ENCODE measurements at regions not wholly inside any gene's neighbourhood (a gene's known extent, or its start where the extent isn't known, plus 50 kb on each side); places are given as distances from the start of the nearest gene placed in this dataset.
A peak's percentile ranks its signal among the peaks of the same experiment; 100 is the strongest.

GRCh38 chr16:85989376-85989775 is 90.4 kb downstream of the IRF8 start:
- peak in 1 of 3 donors; percentile 37 for DNase-seq
- WGBS (ENCODE audit: insufficient coverage, low coverage, low lambda C conversion rate, missing lambda C conversion rate) = no CpG with 5 or more reads among the region's 5 CpGs
- Histone ChIP-seq H3K36me3 (no peaks in the 10 kb centered on the region), H3K9me3 (no peaks in the 10 kb centered on the region), H3K27ac (no peak overlapping the region), H3K4me3 (no peak overlapping the region), H3K27me3 (no peaks in the 10 kb centered on the region), H3K4me1 (peaks cover 0 to 11% (median 3%) of the 10 kb centered on the region in 4 donors)
- intact Hi-C loops (cut with DNase I) = loop anchor here (5.0 kb wide), 1 partner anchor 167 kb away; no protein-coding TSS in a partner anchor
- TF ChIP-seq CTCF (IDR thresholded peaks at IDR 0.05) = no peak
- TF ChIP-seq POLR2A (IDR thresholded peaks at IDR 0.05) = no peak
- no peak for ATAC-seq

DNA sequence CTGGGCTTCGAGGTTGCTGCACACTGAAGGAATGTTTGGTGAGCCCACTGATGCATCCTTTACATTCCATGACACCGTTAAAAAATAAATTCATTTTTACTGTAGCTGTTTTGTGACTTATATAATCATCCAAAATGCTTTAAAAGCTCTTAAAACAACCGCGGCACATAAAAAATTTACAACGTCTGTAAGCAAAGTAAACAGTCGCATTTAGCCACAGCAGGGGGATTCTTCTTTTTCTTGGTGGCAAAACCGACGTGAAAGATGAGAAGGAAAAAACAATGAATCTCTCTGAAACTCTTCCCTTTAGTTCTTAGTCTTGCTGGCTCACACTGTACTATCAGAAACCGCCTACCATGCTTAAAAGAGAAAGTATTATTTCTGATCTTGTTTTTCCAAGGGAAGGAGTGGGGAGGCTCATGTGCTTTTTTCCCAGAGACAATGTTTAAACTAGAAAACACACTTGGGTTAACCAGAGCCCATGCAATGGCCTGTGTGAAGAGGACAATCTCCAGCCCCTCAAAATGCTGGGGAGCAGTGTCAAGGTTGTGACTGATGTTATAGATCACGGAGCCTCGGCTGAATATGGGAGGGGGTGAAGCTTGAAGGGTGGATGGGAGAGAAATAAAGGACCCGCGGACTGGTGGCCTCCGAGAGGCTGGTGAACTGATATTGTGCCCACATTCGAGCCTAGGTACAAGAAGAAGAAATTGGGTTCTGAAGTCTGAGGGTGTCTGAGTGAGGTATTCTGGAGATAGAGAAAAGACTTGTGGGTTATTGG is 91.1 kb downstream of the IRF8 start:
- Histone ChIP-seq H3K36me3 (no peaks in the 10 kb centered on the region), H3K4me1 (peaks cover 0 to 9% (median 3%) of the 10 kb centered on the region in 4 donors), H3K4me3 (no peak overlapping the region), H3K27ac (no peak overlapping the region), H3K27me3 (no peaks in the 10 kb centered on the region), H3K9me3 (no peaks in the 10 kb centered on the region)
- ATAC-seq (no peak), DNase-seq (no peak)
- TF ChIP-seq CTCF (IDR thresholded peaks at IDR 0.05) (no peak), POLR2A (IDR thresholded peaks at IDR 0.05) (no peak)
- 68% methylated on average over 15 of the region's 15 CpGs for WGBS (ENCODE audit: insufficient coverage, low coverage, low lambda C conversion rate, missing lambda C conversion rate)
- intact Hi-C loops (cut with DNase I) = loop anchor here (5.0 kb wide), 1 partner anchor 168 kb away; no protein-coding TSS in a partner anchor

DNA sequence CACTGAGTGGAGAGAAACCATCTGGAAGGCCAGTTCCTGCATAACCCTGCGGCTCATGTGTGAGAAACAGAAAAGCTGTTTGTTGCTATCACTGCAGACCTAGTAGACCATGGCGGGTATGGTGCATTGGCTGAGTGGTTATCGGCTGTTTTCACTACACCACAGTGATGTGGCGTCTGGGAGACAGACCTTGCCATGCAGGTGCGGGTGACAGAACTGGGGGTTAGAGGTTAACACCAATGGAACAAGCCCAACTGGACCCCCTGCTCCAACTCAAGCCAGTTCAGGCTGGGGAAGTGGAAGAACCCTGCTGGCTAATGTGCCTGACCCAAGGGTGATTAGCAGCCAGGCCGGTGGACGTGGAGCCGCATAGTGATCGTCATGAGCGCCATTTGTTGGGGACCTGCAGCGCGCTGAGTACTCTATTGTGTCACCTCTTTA is 91.9 kb downstream of the IRF8 start:
- Histone ChIP-seq H3K4me3 (no peak overlapping the region), H3K4me1 (peaks cover 0 to 7% (median 3%) of the 10 kb centered on the region in 4 donors), H3K9me3 (no peaks in the 10 kb centered on the region), H3K27me3 (no peaks in the 10 kb centered on the region), H3K36me3 (no peaks in the 10 kb centered on the region), H3K27ac (no peak overlapping the region)
- ATAC-seq = no peak
- intact Hi-C loops (cut with DNase I) = no loop called here
- peak in 1 of 3 donors; percentile 27 for DNase-seq
- no peak for TF ChIP-seq CTCF (IDR thresholded peaks at IDR 0.05)
- no peak for TF ChIP-seq POLR2A (IDR thresholded peaks at IDR 0.05)
- 85% methylated on average over 5 of the region's 12 CpGs for WGBS (ENCODE audit: insufficient coverage, low coverage, low lambda C conversion rate, missing lambda C conversion rate)

DNA sequence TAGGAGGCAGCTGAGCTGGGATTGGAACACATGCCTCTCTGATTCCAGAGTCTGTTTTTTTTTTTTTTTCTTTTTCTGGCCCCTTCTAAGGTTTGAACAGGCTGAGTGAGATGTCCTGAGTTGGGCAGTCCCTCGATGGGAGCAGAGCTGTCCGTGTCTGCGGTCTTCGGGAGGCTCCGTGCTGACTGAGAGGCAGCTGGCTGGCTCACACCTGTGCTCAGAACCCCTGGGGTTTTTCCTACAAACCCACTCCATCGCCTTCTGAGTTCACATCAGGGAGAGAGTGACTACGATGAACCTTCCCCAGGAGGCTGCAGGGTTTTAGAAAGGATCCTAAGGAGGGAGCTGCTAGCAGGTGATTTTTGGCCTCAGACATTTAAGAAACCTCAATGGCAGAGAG is 92.5 kb downstream of the IRF8 start:
- no peak for TF ChIP-seq POLR2A (IDR thresholded peaks at IDR 0.05)
- TF ChIP-seq CTCF (IDR thresholded peaks at IDR 0.05) = no peak
- H3K36me3 ChIP-seq = no peaks in the 10 kb centered on the region
- WGBS (ENCODE audit: insufficient coverage, low coverage, low lambda C conversion rate, missing lambda C conversion rate) = 60% methylated on average over 1 of the region's 7 CpGs

More for the DNA sequence above, 92.5 kb downstream of the IRF8 start:
- H3K9me3 ChIP-seq = no peaks in the 10 kb centered on the region
- H3K4me3 ChIP-seq = no peak overlapping the region
- no peak overlapping the region for H3K27ac ChIP-seq
- DNase-seq (no peak), ATAC-seq (no peak)
- H3K4me1 ChIP-seq = peaks cover 0 to 7% (median 3%) of the 10 kb centered on the region in 4 donors
- H3K27me3 ChIP-seq = no peaks in the 10 kb centered on the region
- intact Hi-C loops (cut with DNase I) = no loop called here
